Cardiac muscle cell (in vitro differentiated cells and primary cell): ENCODE measurements at regions not wholly inside any gene's neighbourhood (a gene's known extent, or its start where the extent isn't known, plus 50 kb on each side); places are given as distances from the start of the nearest gene placed in this dataset.
"Not testable (repeated sequence)": the region's sequence is repeated elsewhere in the genome, so short reads cannot be mapped to it uniquely, and the experiment has no call there.

Experiments used
- DNase-seq, 2 donors: peaks; one replicate each; pipeline versions ENCODE4 v3.0.0 to v3.0.0-alpha.2; 2010 to 2017; ENCODE audit warnings: low read depth in 1 of 2, low spot score in 1 of 2
- H3K27ac ChIP-seq: fragments of 200-600 bp; sonication (generic); 2 replicates; pipeline ENCODE4 v1.5.1; 2016
- H3K27me3 ChIP-seq: fragments of 200-600 bp; sonication (generic); 2 replicates; pipeline ENCODE4 v1.6.0; 2016; ENCODE audit warnings: control low read depth
- H3K36me3 ChIP-seq: fragments of 200-600 bp; sonication (generic); 2 replicates; pipeline ENCODE4 v1.5.1; 2016; ENCODE audit warnings: control low read depth
- H3K4me1 ChIP-seq: fragments of 200-600 bp; sonication (generic); 2 replicates; pipeline ENCODE4 v1.8.1; 2017; ENCODE audit warnings: low read depth, mild to moderate bottlenecking, mixed run types
- H3K4me3 ChIP-seq: fragments of 200-600 bp; sonication (generic); 2 replicates; pipeline ENCODE4 v1.5.1; 2016; ENCODE audit warnings: mild to moderate bottlenecking
- H3K9me3 ChIP-seq: fragments of 200-600 bp; sonication (generic); 2 replicates; pipeline ENCODE4 v1.5.1; 2017; ENCODE audit warnings: low read depth, mild to moderate bottlenecking, control low read depth
- TF ChIP-seq, protein P1 (sequence below): IDR thresholded peaks from 2 replicates; pipeline ENCODE4 v1.5.1; 2012; ENCODE audit warnings: low read depth, mild to moderate bottlenecking, low read length

DNA sequence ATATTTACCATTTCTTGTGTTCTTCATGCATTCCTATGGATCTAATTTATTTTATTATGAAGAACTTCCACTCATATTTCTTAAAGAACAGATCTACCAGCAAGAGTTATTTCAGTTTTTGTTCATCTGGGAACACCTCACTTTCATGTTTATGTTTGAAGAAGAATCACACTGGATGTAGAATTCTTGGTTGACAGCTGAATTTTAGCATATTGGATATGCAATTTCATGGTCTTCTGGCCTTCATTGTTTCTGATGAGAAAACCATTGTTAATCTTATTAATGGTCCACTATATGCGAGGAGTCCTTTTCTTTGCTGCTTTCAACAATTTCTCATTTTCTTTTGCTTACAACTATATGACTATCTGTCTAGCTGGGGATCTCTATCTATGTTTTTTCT, 189.2 kb downstream of the UXS1 start:
- Histone ChIP-seq H3K9me3 (no peaks in the 10 kb centered on the region), H3K27me3 (no peaks in the 10 kb centered on the region), H3K4me3 (no peak overlapping the region), H3K4me1 (no peaks in the 10 kb centered on the region), H3K36me3 (no peaks in the 10 kb centered on the region), H3K27ac (no peak overlapping the region)
- TF ChIP-seq, protein P1, sequence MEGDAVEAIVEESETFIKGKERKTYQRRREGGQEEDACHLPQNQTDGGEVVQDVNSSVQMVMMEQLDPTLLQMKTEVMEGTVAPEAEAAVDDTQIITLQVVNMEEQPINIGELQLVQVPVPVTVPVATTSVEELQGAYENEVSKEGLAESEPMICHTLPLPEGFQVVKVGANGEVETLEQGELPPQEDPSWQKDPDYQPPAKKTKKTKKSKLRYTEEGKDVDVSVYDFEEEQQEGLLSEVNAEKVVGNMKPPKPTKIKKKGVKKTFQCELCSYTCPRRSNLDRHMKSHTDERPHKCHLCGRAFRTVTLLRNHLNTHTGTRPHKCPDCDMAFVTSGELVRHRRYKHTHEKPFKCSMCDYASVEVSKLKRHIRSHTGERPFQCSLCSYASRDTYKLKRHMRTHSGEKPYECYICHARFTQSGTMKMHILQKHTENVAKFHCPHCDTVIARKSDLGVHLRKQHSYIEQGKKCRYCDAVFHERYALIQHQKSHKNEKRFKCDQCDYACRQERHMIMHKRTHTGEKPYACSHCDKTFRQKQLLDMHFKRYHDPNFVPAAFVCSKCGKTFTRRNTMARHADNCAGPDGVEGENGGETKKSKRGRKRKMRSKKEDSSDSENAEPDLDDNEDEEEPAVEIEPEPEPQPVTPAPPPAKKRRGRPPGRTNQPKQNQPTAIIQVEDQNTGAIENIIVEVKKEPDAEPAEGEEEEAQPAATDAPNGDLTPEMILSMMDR, result no peak
- no peak for DNase-seq

DNA sequence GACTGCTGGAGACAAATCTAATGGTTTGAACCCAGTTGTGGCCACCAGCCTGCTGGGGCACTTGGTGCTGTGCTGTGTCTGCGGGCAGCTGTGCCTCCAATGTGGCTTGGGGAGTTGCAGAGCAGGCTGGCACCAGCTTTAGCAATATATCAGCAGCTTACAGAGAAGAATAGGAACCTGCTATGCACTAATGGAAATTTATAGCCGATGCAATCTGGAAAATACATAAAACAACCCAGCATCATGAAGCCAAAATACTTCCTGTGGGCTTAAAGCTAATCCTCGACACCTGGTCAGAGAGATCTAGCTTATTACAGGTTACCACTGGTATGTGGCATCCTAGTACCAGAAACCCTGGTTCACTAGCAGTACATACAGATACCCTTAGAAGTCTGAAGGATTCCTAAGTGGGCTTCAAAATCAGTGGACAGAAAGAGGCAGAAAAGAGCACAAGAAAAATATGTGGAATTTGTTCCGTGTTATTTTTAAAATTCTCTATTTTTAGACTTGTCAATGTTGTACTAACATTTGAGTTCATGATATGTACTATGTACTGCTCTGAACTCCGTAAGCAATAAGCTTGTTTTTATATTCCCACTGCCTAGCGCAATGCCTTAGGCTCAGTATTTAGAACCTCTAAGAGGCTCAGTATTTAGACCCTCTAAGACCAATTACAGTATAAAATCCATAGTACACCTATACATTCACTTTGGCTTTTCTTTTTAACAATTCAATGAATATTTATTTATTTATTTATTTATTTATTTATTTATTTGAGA, 194.7 kb downstream of the UXS1 start:
- Histone ChIP-seq H3K36me3 (no peaks in the 10 kb centered on the region), H3K4me1 (no peaks in the 10 kb centered on the region), H3K27ac (no peak overlapping the region), H3K9me3 (no peaks in the 10 kb centered on the region), H3K4me3 (no peak overlapping the region), H3K27me3 (no peaks in the 10 kb centered on the region)
- TF ChIP-seq, protein P1, result no peak
- no peak for DNase-seq

DNA sequence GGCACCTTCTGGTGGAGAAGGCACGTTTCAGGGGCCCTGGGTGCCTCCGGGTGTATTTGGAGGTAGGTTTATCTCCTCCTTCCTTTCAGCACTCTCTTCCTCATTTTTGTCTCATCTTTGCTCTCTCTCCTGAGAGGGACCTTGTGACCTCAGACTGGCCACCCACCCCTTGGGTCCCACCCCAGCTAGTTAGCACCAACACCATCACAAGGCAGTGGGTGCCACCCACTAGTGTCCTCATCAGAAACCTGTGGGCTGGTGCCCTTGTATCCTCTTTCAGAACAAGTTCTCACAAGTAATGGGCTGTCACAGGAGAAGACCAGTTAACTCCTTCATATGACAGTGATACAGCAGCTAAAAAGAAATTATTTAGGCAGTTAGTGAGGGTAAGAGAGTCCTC, 196.4 kb downstream of the UXS1 start:
- Histone ChIP-seq H3K9me3 (peaks cover 4% of the 10 kb centered on the region), H3K27ac (no peak overlapping the region), H3K4me3 (no peak overlapping the region), H3K4me1 (no peaks in the 10 kb centered on the region), H3K36me3 (no peaks in the 10 kb centered on the region), H3K27me3 (no peaks in the 10 kb centered on the region)
- TF ChIP-seq, protein P1, result no peak
- DNase-seq, result no peak

DNA sequence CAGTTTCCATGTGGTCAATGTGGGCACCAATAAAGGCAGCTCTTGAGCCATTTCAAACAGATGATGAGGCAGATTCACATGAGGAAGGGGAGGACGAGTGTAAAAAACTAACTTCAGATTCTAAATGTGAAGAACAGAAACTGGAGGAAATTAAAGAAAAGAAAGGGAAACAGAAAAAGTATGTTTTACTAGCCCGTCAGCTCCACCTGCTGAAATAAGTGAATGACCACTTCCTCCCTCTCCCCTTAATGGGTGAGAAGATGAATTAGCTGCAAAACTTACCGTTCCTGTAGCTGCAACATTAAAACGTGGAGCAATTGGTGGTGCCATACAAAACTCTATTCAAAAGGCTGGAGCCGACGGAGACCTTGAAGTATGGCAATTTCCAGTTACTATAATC, 203.5 kb downstream of the UXS1 start:
- DNase-seq, result no peak
- no peak overlapping the region for H3K4me3 ChIP-seq
- H3K36me3 ChIP-seq, result no peaks in the 10 kb centered on the region
- H3K4me1 ChIP-seq, result no peaks in the 10 kb centered on the region
- H3K9me3 ChIP-seq, result peaks cover 4% of the 10 kb centered on the region
- TF ChIP-seq, protein P1, result no peak
- H3K27ac ChIP-seq, result no peak overlapping the region
- H3K27me3 ChIP-seq, result no peaks in the 10 kb centered on the region

DNA sequence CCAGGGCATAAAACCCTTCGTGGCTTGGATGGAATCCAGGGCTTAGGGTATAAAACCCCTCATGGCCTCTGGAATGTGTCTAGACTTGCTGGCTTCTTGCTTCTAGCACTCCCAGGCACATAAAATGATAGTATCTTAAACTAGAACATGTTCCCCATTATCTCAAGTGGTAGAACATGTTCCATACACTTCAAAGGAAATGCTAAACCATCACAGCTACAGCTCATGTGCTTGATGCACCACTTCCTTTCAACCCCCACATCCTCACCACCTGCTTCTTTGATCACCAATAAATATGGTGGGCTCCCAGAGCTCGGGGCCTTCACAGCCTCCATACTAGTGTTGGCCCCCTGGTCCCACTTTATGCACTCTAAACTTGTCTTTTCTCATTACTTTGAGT, 204.3 kb downstream of the UXS1 start:
- H3K9me3 ChIP-seq, H3K36me3 ChIP-seq, H3K4me3 ChIP-seq, DNase-seq, H3K27ac ChIP-seq, H3K27me3 ChIP-seq, H3K4me1 ChIP-seq: not testable (repeated sequence)

DNA sequence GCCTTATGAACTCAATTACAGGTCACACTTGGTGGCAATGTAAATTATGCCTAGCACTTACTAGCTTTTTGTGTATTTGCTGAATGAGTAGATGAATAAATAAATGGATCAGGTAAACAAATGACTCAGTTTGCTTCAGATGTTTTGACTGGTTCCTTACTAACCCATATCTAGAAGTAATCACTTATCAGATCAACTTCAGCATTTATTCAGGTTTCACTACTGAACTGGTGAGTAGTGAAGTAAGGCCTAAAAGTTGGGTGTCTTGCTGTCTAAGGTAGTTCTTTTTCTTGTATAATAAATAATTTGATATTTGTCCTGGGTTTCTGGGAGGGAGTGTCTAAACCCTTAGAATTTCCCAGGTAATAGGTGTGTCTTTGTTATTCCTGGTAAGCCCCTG, 205.0 kb downstream of the UXS1 start:
- H3K4me3 ChIP-seq, result no peak overlapping the region
- no peaks in the 10 kb centered on the region for H3K27me3 ChIP-seq
- H3K27ac ChIP-seq, result no peak overlapping the region
- H3K4me1 ChIP-seq, result no peaks in the 10 kb centered on the region
- H3K9me3 ChIP-seq, result peaks cover 4% of the 10 kb centered on the region
- no peak for DNase-seq
- TF ChIP-seq, protein P1, result no peak
- H3K36me3 ChIP-seq, result no peaks in the 10 kb centered on the region
